WTC11 (cell line): ENCODE measurements at regions not wholly inside any gene's neighbourhood (a gene's known extent, or its start where the extent isn't known, plus 50 kb on each side); places are given as distances from the start of the nearest gene placed in this dataset.

Experiments
- ATAC-seq: fragments of 200-7000 bp; cut with Tn5 transposase; 2 replicates; pipeline ENCODE4 v1.10.0; 2021; ENCODE audit warnings: mild to moderate bottlenecking, moderate library complexity
- CTCF ChIA-PET: fragments of 300-600 bp; sonication (Branson Sonifier 250); formaldehyde crosslinking; loops from one replicate; lab custom pipeline; 2021; ENCODE audit warnings: antibody characterized with exemption; lab: Charles Lee
- POLR2A ChIA-PET: fragments of 350-600 bp; sonication (Branson Sonifier 250); formaldehyde crosslinking; loops from one replicate; lab custom pipeline; 2021; ENCODE audit warnings: antibody characterized with exemption; lab: Charles Lee
- DNase-seq: peaks from one replicate; pipeline ENCODE4 v3.0.0; 2021; ENCODE audit warnings: low spot score
- H3K27ac Mint-ChIP-seq: 2 replicates; pipeline ENCODE4 v1.8.0; 2021; ENCODE audit warnings: mixed read lengths
- H3K27me3 Mint-ChIP-seq: 2 replicates; pipeline ENCODE4 v1.8.0; 2021; ENCODE audit warnings: low read depth, mild to moderate bottlenecking, moderate library complexity, mixed read lengths
- H3K36me3 Mint-ChIP-seq: 2 replicates; pipeline ENCODE4 v1.8.0; 2021; ENCODE audit warnings: mixed read lengths
- H3K4me1 Mint-ChIP-seq: 2 replicates; pipeline ENCODE4 v1.8.0; 2022; ENCODE audit warnings: mixed read lengths
- H3K4me3 Mint-ChIP-seq: 2 replicates; pipeline ENCODE4 v1.8.0; 2021; ENCODE audit warnings: mild to moderate bottlenecking, moderate library complexity, mixed read lengths
- H3K9me3 Mint-ChIP-seq: 2 replicates; pipeline ENCODE4 v1.8.0; 2021; ENCODE audit warnings: mixed read lengths
- CTCF ChIP-seq: fragments of 200-600 bp; IDR thresholded peaks from 2 replicates; pipeline ENCODE4 v1.8.0; 2022; ENCODE audit warnings: antibody characterized with exemption
- E2F5 ChIP-seq: sonication (generic); formaldehyde crosslinking; IDR thresholded peaks from 2 replicates; pipeline ENCODE4 v1.8.1; 2022; ENCODE audit warnings: mild to moderate bottlenecking, moderate library complexity, missing genetic modification reagents
- IRF1 ChIP-seq: sonication (generic); formaldehyde crosslinking; IDR thresholded peaks from 2 replicates; pipeline ENCODE4 v1.8.0; 2023; ENCODE audit warnings: missing genetic modification reagents
- KAT7 ChIP-seq: sonication (generic); formaldehyde crosslinking; IDR thresholded peaks from 2 replicates; pipeline ENCODE4 v1.8.1; 2023; ENCODE audit warnings: missing genetic modification reagents, mild to moderate bottlenecking, borderline replicate concordance
- MAX ChIP-seq: sonication (generic); formaldehyde crosslinking; IDR thresholded peaks from 2 replicates; pipeline ENCODE4 v1.8.0; 2022; ENCODE audit warnings: mild to moderate bottlenecking, missing genetic modification reagents
- MLX ChIP-seq: sonication (generic); formaldehyde crosslinking; IDR thresholded peaks from 2 replicates; pipeline ENCODE4 v1.8.1; 2023; ENCODE audit warnings: mild to moderate bottlenecking, missing genetic modification reagents, moderate library complexity
- SOX15 ChIP-seq: fragments of 250-450 bp; sonication (Bioruptor Pico); IDR thresholded peaks from 2 replicates; pipeline ENCODE4 v1.9.0; 2021; ENCODE audit warnings: mild to moderate bottlenecking
- USF1 ChIP-seq: sonication (generic); formaldehyde crosslinking; IDR thresholded peaks from 2 replicates; pipeline ENCODE4 v1.8.0; 2022; ENCODE audit warnings: mild to moderate bottlenecking, missing genetic modification reagents
- ZBTB43 ChIP-seq: sonication (generic); formaldehyde crosslinking; IDR thresholded peaks from 2 replicates; pipeline ENCODE4 v1.8.1; 2023; ENCODE audit warnings: mild to moderate bottlenecking, missing genetic modification reagents
- ZNF232 ChIP-seq: sonication (generic); formaldehyde crosslinking; IDR thresholded peaks from 2 replicates; pipeline ENCODE4 v1.8.0; 2022; ENCODE audit warnings: mild to moderate bottlenecking, missing genetic modification reagents
- ZNF512 ChIP-seq: sonication (generic); formaldehyde crosslinking; IDR thresholded peaks from 2 replicates; pipeline ENCODE4 v1.8.1; 2022; ENCODE audit warnings: missing genetic modification reagents, borderline replicate concordance

- Mint-ChIP-seq H3K4me1 (peaks cover 9% of the 10 kb centered on the region), H3K27ac (no peak overlapping the region), H3K9me3 (no peaks in the 10 kb centered on the region), H3K4me3 (peak overlapping the region; percentile 47), H3K27me3 (peaks cover 8% of the 10 kb centered on the region), H3K36me3 (no peaks in the 10 kb centered on the region)
- POLR2A ChIA-PET: interaction anchor here (0.6 to 1.7 kb wide), 3 partner anchors 152 to 339 kb away, joined by 3 to 6 read pairs (median 4); partner anchors contain the start of gene CCDC83
- TF ChIP-seq MAX (CRISPR knock-in tag) (no peak), CTCF (peak; percentile 54), ZNF512 (CRISPR knock-in tag) (0 out of 2 replicates have a peak, but pooled peaks have one; percentile 55)
- CTCF ChIA-PET: interaction anchor here (0.6 to 2.7 kb wide), 34 partner anchors 11 to 338 kb away, joined by 3 to 41 read pairs (median 4); partner anchors contain the start of genes CCDC83, EED and PICALM
- ATAC-seq: peak; percentile 100
- peak; percentile 82 for DNase-seq
Observed at GRCh38 chr11:86193297-86194095, 51.1 kb upstream of the EED start.

- no peak overlapping the region for H3K4me3 Mint-ChIP-seq
- H3K4me1 Mint-ChIP-seq: peaks cover 9% of the 10 kb centered on the region
- ChIA-PET POLR2A (interaction anchor here (1.0 to 1.7 kb wide), 2 partner anchors 151 to 338 kb away, joined by 3 to 4 read pairs; partner anchors contain the start of gene CCDC83), CTCF (interaction anchor here (0.9 to 2.7 kb wide), 19 partner anchors 11 to 338 kb away, joined by 3 to 41 read pairs (median 4); partner anchors contain the start of genes CCDC83 and PICALM)
- no peak overlapping the region for H3K27ac Mint-ChIP-seq
- H3K9me3 Mint-ChIP-seq: no peaks in the 10 kb centered on the region
- TF ChIP-seq KAT7 (CRISPR knock-in tag): no peak
- no peak for TF ChIP-seq IRF1
- no peak for TF ChIP-seq ZNF232
- ATAC-seq (no peak), DNase-seq (no peak)
- H3K36me3 Mint-ChIP-seq: no peaks in the 10 kb centered on the region
- peaks cover 8% of the 10 kb centered on the region for H3K27me3 Mint-ChIP-seq
Observed at GRCh38 chr11:86192519-86193257, 51.9 kb upstream of the EED start.

GRCh38 chr11:86191874-86192273 is 52.7 kb upstream of the EED start:
- ATAC-seq (no peak), DNase-seq (no peak)
- Mint-ChIP-seq H3K27me3 (peaks cover 8% of the 10 kb centered on the region), H3K9me3 (no peaks in the 10 kb centered on the region), H3K27ac (no peak overlapping the region), H3K36me3 (no peaks in the 10 kb centered on the region), H3K4me3 (no peak overlapping the region), H3K4me1 (peaks cover 9% of the 10 kb centered on the region)
- TF ChIP-seq MLX (CRISPR knock-in tag) (no peak), USF1 (CRISPR knock-in tag) (no peak), ZBTB43 (CRISPR knock-in tag) (no peak), SOX15 (no peak), E2F5 (CRISPR knock-in tag) (no peak)
- ChIA-PET CTCF (no interaction called here), POLR2A (no interaction called here)
